Islet precursor cell (in vitro differentiated cells): ENCODE measurements at regions not wholly inside any gene's neighbourhood (a gene's known extent, or its start where the extent isn't known, plus 50 kb on each side); places are given as distances from the start of the nearest gene placed in this dataset.
A peak's percentile ranks its signal among the peaks of the same experiment; 100 is the strongest.
"Not testable (repeated sequence)": the region's sequence is repeated elsewhere in the genome, so short reads cannot be mapped to it uniquely, and the experiment has no call there.

Source experiments
- DNase-seq: peaks from one replicate; pipeline ENCODE4 v3.0.0-alpha.2; 2018

DNA sequence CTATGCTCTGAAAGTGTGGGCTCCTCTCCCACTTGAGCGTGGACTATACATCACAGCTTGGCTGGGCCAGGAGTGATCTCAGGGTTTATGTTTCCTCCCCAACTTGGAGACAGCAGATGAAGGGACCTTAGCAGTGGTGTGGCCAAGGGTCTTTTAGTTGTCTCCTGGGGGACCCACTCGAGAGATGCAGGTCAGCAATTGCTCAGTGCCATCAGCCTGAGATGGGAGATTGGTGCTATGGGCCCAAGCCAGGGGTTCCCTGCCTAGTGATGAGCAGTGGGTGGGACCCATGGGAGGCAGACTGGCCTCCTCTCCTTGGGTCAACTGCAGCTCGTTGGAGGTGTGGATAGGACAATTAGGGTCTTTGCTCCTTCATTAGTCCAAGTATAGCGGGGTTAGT lies 510.5 kb upstream of the FSHR start:
- no peak for DNase-seq

DNA sequence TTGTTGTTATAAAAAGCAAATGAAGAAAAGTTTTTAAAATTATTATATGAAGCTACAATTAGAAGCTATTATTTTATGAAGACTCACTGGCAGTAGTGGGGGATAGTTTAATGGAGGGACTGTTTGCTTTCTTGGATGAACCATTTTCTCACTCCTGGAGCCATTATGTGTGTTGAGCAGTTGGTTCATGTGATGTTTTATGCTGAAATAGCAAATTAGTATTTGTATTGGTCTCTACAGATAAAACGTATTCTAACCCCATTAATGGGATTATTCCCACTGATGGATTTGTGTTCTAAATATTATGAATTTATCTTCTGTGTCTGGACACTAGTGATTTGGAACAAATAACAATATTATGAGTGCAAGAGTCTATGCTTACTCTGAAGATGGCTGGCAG lies 507.5 kb upstream of the FSHR start:
- no peak for DNase-seq

DNA sequence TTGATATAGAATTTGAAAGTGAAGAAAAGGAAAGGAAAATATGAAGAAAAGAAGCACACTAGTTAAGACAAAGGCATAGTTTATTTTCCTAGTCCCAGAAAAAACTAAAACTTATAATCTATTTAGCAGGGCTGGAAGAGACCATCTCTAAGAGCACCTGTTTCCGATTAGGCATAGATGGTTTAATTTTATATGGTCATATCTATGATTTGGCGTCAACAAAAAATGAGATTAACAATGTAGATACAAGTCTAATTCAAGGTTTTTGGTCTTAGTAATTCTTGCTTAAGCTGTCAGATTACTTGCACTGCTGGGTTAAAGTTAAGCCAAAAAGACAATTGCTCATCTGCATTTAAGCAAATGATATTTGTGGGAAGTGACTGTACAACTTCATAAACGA lies 502.5 kb upstream of the FSHR start:
- no peak for DNase-seq

DNA sequence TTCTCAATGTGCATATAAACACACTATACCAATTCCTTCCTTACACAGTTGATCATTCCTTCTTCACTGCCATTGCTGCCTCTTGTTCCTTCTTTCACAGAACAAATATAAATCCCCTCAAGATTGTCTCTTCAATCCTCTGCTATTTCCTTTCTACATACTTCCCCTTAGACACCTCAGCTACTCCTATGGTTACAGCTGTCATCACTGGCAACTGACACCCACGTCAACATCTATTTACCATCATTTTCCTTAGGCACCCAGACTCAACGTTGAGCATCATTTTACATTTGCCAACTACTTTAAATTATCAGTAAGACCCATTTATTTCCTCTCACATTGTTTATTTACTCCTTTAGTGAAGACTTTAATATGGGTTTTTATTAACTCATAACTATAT lies 488.8 kb upstream of the FSHR start:
- DNase-seq = no peak

DNA sequence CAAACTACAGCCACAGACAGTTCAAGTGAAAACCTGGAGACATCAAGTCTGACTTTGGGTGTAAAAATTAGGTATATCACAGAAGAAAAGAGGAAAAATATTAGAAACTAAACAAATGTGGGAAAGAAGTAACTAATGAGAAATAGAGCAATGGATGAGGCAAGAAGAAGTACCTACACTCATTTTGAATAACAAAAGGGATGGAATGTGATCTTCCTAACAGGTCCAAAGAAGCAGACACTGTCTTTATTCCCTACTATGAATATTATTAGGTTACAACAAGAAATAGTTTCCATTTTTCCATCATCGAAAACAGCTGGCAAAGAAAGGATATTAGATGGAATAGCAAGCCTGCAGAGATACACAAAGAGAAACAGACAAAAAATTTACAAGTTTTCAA lies 486.3 kb upstream of the FSHR start:
- no peak for DNase-seq

DNA sequence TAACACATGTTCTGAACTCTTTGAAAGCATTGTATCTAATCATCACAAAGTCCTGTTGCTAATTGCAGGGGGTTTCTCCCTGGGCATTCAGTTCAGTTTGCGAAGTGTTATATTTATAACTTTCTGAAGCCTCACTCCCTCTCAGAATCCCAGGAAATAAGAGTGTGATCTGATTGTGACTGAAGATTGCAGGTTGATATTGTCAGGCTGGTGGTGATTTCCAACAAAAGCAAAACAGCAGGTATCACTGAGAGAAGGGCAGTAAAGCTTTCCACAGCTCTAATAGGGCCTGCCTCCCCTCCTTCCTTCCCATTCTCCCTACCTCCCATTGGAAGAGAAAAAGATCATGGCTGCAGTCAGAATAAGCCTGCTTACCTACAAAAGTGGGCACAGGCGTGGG lies 466.7 kb upstream of the FSHR start:
- no peak for DNase-seq

DNA sequence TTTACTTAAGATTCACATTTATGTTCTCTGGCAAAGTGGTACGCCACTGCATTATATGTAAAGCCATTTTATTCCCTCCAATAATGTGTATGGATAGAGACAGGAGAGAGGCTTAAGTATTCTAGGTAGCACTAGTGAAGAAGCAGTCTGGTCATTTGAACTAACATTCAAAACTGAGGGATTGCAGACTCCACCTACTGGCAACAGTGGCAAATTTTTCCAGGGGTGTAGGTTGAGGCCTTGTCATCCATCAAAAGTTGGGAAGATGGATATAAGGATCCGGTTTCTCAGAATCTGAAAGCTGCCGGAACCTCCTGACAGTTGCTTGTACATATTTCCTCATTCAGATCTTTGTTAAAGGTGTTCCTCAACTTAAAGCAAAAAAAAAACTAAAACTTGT lies 465.5 kb upstream of the FSHR start:
- no peak for DNase-seq

DNA sequence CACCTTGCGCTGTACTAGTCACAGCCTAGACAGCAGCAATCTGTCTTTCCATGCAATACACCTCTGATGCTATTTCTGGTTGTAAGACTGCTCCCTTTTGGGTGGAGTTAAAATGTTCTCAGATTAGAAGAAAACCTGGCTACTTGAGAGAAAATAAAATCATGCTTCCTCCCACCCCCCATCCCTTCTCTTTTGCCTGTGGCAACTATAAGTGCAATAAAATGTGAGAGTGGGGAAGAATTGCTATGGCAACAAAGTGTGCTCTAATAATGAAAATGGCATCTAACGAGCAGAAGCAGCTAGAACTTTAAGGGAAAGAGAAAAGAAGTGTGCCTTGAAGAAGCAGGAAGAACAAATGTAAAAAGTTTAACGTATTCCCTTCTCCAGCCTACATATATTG lies 464.2 kb upstream of the FSHR start:
- no peak for DNase-seq

DNA sequence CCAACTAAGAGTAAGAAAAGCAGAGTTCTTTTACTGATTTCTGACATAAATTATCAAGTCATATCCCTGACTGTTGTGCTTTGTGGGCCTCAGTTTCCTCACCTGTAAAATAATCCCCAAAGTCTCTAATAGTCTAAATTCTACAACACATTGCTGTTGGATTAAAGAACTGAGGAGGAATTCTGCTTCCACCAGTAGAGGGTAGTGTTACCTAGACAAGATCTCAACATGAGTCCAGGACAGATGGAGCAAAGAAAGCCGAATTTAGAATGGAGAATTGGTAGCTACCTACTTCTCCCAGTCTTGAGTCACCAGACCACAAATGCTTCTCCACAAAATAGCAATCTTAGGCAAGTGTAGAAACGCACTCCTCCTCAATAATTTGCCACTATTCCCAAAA lies 462.5 kb upstream of the FSHR start:
- no peak for DNase-seq

DNA sequence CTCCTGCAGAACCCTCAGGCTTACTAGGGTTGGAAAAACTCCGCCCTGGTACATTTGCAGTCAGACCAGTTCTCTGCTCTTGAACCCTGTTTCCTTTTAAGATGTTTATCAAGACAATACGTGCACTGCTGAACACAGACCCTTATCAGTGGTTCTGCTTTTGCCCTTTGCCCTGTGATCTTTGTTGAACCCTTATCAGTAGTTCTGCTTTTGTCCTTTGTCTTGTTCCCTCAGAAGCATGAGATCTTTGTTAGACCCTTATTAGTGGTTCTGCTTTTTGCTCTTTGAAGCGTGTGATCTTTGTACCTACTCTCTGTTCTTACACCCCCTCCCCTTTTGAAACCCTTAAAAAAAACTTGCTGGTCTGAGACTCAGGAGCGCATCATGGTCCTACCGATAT lies 457.5 kb upstream of the FSHR start:
- not testable (repeated sequence) for DNase-seq

DNA sequence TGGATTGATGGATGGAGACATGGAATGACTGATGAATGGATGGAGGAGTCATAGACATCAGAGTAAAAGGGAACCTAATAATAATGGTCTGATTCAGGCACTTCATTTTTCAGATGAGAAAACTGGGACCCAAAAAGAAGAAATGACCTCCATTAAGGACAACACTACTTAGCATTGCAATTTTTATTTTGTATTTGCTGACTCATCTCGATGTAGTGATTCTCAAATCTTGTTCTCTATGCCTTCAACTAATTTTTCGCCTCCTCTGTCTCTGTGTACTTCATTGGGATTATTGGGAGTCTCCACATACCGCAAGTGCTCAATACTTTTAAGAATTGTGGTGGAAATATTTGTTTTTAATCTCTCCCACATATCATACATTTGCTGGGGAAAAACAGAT lies 446.2 kb upstream of the FSHR start:
- no peak for DNase-seq

DNA sequence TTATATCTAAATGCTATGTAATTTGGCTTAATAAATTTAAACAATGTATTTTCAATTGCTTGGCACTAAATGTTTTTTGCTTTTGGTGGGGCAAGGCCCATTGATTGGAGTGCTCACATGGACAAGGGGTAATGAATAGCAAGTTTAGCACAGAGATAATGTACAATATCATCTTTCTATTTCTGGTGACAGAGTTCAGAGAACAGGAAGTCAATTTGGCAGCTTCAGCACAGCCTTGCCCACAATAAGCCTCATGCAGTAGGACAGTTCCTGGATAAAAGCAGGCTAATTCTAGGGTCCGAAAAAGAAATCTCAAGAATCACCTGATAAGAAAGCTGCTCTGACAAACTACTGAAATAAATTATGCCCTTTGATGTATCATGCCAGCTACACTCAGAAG lies 443.9 kb upstream of the FSHR start:
- DNase-seq = no peak

DNA sequence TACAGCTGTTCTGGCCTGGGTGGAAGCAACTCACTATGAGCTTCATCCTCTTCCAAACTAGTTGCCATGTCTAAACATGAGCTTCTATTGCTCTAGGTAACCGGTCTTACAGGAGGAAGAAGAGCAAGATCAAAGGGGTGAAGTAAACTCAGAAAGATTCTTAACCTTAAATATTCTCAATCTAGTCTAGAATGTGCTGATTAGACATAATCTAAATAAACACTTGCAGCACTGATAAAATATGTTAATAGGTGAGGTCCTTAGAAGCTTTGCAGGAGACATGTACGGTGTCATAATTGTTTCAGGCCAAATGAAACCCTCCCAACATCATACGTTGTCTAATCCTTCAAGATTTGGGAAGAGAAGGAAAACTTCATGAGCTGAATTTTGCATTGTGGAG lies 431.6 kb upstream of the FSHR start:
- no peak for DNase-seq

DNA sequence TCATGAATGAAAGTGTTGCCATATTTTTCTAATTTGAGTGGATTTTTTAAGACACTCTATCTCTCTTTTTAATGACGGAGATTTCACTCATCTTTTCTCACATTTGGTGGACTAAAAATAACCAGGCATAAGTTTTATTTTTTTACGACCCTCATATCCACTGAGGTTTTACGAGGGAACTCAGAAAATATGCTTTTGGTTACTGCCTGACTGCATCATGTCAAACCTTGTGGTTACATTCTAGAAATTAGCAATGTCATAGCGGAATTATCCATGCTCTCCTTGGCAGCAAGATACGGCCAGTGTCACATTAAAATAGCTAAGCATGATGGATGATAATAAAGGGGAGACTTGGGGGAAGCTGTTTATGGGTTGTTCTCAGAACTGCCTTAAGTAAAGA lies 428.6 kb upstream of the FSHR start:
- no peak for DNase-seq

DNA sequence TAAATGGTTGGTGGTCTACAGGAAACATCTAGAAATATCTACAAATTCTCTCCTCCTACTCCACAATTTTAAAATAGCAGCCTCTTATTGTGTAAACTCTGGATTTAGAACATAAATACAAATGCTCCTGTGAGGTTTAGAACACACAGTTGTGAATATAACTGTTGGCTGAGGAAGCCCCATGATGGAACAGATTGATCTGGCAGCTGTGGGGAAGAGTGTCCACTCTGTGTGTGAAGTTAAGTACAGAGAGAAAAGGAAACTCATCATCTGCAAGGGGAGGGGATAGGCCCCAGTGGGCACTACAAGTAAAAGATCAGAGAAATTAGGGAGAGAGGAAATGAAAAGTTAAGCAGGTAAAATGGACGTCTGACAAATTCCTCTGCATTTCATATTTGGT lies 422.7 kb upstream of the FSHR start:
- DNase-seq = no peak

DNA sequence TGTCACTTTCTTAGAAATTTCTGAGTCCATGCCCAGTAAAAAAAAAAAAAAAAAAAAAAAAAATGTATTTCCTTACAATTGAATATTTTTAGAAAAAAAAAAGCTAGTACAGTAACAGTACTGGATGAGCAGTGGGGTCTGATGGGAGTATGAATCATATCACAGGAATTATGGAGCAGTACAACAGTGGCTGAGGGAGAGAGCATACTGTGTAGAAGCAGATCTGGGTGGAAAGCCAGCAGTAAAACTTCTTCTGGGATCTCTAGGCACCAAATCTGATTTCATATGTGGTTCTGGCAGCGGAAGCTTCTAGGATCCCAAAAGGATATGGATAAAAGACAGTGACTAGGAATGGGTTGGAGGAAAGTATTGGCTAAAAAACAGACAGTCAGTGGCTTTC lies 414.9 kb upstream of the FSHR start:
- no peak for DNase-seq

DNA sequence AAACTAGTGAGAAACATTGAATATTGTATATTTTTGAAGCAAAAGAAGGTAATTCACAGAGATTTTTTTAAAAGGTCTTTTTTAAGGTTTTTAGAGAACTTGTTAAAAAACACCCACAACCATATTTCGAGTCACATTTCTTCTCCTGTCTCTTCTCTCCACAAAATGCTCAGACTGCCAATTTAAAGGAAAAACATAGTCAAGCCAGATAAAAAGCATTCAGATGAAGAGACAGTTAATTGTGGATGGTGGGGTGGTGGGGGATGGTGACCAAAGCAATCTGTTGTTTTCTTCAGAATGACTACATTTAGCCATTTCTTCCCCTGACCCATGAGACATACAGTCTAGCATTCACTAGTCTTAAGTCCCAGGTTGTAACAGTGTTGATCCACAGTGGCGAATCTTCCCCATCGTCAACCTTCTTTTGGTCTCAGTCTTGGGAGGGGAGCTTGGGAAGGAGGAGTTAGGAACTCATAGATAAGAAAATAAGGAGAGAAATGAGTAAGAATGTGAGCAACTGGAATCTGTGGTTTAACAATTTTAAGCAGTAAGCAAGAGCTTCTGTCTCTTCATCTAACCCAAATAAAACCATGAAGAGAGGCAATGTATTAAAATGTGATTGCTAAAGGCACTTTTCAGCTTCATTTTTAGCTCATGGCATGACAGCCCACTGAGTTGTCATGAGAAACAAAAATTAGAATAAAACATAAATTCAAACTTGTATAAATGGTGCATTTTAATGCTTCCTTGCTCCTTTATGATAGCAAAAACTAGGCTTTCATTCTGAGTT lies 413.7 kb upstream of the FSHR start:
- no peak for DNase-seq

DNA sequence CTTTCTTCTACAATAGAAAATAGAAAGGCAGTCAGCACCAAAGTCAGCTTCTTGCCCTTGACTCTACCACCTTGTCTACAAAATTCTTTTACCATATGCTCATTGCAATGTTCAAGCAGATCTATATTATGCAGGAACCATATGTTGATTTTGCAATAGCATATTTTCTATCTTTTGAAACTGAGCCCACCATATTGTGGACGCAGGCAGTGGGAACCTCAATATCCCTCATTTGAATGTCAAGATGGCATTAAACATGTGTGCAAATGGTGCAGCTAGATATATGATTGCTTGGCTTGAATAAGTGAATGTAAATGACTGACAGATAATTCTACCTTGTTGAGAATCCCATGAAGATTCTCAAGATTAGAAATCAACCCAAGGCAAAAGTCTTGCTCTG lies 412.7 kb upstream of the FSHR start:
- no peak for DNase-seq

DNA sequence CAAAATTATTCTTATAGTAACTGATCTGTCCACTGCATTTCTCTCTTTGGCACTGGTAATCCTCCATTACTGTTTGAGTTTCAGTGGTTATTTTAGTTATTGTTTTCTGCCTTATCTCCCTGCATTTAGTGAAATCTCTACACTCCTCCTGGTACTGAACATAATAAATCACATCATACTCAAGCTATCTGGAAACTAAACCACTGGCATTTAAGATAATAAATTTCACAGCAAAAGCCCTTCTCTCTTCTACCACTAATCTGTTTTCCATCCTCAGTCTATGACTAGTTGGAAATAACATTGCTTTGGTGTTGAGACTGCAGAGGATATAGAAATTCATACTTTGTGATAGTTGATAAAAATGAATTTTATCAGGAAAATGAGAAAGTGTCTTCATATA lies 399.3 kb upstream of the FSHR start:
- no peak for DNase-seq

DNA sequence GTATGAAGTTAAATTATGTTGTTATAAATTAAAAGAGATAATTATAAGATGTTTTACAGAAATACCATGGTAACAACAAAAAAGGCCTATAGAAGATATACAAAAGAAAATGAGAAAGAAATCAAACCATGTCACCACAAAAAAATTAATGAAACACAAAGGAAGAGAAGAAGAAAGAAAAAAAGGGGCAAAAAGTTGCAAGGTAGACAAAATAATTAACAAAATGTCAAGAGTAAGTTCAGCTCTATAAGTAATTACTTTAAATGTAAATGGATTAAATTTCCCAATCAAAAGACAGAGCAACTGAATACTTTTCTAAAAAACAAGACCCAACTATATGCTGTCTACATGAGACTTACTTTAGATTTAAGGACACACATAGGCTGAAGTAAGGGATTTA lies 378.4 kb upstream of the FSHR start:
- no peak for DNase-seq

DNA sequence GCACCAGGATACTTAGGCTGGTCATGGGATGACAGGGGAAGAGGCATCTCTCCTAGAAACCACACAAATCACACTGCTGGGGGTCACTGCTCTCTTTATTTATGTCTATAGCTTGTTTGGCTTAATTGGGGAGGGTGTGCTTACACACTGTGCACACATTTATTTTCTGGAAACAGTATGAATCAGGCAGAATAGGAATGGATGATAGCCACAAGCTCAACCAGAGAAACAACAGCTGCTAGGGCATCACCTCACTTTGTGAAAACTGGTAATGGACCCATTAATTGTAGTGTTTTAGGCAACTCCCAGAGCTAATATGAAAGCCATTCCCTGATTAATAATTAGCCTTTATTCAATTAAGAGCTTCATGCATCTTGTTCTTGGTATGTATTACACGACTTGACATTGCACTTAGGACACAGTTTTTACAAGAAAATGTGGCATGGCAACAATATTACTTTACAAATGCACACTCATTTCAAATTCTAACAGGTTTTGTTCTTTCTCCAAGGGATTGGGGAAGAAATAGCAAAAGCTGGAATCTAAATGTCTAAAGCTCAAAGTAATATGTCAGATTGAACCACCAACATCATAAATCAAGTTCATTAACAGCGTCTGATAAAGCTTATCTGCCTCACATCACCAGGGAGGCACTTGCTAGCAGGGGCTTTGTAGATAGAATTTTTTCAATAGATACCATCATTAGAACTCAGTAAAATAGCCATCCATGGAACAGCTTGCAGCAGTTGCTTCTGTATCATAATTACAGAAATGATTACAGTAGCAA lies 361.9 kb upstream of the FSHR start:
- no peak for DNase-seq

DNA sequence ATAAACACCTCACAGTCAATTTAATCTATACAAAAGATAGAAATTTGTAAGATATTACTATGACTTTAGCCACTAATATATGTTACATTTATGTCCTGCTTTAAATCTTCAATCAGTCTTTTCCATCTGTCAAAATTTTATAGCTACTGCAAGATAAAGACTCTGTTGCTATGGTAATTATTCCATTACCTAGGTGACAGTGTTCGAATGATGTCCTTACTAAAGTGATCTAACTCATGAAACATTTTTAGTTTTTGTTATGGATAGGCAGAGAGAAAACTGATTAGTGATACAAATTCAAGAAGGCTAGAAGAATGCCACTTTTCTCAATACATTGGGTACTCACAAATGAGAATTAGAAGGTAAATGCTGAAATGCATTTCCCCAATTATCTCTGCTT lies 359.9 kb upstream of the FSHR start:
- DNase-seq = no peak

DNA sequence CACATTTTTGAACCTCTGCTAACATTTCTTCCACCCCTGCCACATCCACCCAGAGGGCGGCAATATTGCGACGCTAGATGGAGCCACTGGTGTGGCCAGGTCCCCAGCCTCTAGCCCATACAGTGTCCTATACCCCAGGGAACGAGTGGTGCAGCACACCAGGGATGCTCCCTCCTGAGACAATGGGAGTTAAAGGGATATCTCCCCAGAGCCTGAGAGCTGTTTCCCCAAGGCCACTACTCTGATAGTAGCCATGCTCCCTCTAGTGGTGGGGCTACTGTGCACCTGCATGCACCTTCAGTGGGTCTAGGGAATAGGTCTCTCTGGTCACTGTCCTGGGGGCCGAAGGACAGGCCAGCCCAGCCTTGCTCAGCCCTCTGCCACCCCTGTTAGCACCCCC lies 336.4 kb upstream of the FSHR start:
- DNase-seq = peak; percentile 89

DNA sequence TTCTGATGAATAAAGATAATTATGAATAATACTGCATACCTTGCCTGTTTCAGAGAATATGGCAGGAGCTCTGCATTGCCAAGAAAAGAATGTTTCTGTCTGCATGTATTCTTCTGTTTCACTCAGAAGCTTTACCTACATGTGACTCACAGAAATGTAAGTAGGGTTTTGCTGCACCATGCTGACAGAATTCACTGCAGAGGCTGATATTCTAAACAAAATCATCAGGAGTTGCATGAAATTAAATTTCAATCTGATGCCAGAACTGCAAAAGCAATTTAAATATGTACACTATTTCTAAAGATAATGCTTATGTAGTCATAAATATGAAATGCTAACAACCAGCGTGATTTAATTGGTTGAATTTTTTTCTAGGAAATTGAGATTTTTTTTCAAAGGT lies 332.8 kb upstream of the FSHR start:
- DNase-seq = no peak

DNA sequence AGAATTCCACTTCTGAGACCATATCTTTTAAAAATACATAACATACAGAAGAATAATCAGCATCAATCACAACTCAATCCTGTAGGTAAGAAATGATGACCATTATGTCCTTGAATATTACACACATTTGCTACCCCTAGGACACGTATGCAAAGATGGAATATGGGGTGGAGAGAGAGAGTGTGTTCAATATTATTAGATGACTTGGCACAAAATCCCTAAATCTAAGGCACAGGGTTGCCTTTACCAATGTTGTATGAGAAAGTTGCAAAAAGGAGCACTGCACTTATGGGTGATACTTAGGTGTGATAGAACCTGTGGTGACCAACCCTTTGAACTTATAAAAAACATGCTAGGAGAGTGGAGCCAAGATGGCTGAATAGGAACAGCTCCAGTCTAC lies 326.2 kb upstream of the FSHR start:
- DNase-seq = no peak
